NT2/D1 (cell line): ENCODE measurements at regions not wholly inside any gene's neighbourhood (a gene's known extent, or its start where the extent isn't known, plus 50 kb on each side); places are given as distances from the start of the nearest gene placed in this dataset.

Experiments
- SUZ12 ChIP-seq: IDR thresholded peaks from 2 replicates; pipeline ENCODE4 v1.6.1; 2011; ENCODE audit not compliant: insufficient read length, insufficient read depth; ENCODE audit errors: extremely low read depth
- YY1 ChIP-seq: IDR thresholded peaks from 2 replicates; pipeline ENCODE4 v1.6.1; 2011; ENCODE audit not compliant: insufficient read length, insufficient read depth

GRCh38 chr10:128898133-128898915, 568.7 kb upstream of the MGMT start:
- no peak for TF ChIP-seq SUZ12
- no peak for TF ChIP-seq YY1
